ENCODE measurements at regions not wholly inside any gene's neighbourhood (a gene's known extent, or its start where the extent isn't known, plus 50 kb on each side); places are given as distances from the start of the nearest gene placed in this dataset.
A peak's percentile ranks its signal among the peaks of the same experiment; 100 is the strongest.

GRCh38 chr15:57823325-57823882 lies 116.9 kb downstream of the POLR2M start:
- DNase-seq (ENCODE audit: low read depth, low spot score): no peak

DNA sequence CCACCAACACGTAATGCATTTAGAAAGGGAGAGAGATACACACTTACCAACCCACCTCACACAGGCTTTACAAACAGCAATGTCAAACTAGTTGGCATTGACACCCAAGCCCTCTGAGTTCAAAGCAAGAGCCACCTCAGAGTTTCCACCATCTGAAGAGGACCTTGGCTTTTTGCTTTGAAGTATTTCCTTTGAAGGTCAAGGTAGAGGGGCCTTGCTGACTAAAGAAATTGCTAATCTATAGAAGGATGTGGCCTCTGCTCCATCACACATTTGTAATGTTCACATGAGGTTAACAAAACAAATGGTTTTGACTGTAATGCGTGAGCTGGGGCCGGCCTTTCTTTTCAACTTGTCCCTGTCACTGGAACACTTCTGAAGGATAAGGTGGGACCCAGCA lies 117.7 kb downstream of the POLR2M start:
- DNase-seq (ENCODE audit: low read depth, low spot score): no peak

DNA sequence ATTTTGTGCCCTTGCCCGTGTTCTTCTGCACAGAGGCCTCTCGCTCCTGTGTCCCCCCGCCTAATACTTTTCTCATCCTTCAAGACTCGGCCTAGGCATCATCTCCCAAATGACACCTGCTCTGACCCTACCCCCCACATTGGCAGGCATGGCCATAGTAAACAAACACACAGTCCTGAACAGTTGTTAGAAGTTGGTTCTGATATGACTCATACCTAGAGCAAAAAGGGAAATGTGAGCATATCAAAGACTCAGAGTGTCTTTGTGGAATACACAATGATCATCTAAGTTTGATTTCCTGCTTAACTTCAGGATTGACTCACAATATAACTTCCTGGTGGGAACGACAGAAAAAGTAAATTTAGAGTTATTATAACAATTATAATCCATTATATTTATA lies 120.5 kb downstream of the POLR2M start:
- peak; percentile 64 for DNase-seq (ENCODE audit: low read depth, low spot score)

DNA sequence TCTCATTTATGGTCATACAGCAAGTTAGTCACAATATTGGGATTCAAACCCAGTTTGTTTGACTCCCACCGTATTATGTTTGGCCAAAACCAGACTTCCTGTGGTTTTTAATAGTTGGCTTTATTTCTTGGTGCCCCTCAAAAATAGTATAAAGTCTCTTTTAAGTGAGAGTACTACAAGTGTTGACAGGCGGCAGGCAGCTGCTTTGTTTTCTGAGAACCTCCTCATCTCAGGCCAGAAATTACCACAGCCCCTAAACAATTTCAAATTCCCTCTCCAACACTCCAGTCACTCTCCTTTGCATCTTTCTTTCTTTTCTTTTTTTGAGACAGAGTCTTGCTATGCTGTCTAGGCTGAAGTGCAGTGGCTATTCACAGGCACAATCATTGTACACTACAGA lies 121.5 kb downstream of the POLR2M start:
- DNase-seq (ENCODE audit: low read depth, low spot score): no peak

GRCh38 chr15:57832183-57832582 lies 125.7 kb downstream of the POLR2M start:
- DNase-seq (ENCODE audit: low read depth, low spot score): no peak

DNA sequence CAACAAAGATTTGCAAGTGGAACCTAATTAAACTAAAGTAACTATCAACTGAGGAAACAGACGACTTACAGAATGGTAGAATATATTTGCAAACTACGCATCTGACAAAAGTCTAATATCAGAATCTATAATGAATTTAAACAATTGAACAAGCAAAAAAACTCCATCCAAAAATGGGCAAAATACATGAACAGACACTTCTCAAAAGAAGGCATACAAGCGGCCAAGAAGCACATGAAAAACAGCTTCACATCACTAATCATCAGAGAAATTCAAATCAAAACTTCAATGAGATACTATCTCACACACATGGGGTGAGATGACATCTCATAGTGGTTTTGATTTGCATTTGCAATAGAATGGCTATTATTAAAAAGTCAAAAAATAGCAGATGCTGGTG lies 128.6 kb downstream of the POLR2M start:
- DNase-seq (ENCODE audit: low read depth, low spot score): no peak

DNA sequence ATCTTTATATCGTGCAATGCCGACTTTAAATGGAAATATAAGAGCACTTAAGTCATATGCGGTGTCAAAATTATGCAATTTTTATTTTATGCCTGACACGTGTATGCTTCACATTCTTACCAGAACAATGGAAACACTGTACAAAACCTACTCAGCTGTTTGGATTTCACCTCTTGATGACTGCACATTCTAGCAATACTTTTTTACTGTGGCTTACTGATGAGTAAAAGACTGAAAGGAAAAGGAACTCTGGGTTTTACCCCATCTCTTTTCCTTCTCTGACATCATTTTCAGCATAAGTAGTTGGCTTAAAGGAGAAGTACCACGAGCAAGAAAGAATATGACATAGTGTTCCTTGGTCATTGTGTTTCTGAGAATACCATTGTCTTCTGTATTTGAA lies 142.8 kb downstream of the POLR2M start:
- DNase-seq (ENCODE audit: low read depth, low spot score): no peak

DNA sequence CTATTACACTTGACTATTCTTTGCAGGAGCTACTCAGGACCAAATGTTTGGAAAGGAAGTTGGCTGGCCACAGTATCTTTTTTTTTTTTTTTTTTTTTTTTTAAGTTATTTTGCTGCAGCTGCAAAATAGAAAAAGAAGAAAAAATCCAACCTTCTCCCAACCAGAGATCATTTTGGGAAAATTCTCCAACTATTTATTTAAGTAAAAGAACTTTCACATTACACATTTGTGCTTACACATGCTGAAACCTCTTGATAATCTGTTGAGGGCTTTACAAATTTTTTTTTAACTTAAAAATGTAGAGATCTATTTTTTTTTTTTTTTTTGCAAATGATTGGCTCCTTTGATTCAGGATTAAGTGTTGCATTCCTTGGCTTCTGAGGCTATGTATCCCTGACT lies 148.0 kb downstream of the POLR2M start:
- DNase-seq (ENCODE audit: low read depth, low spot score): no peak

GRCh38 chr15:57857871-57858270 lies 151.4 kb downstream of the POLR2M start:
- DNase-seq (ENCODE audit: low read depth, low spot score): no peak

DNA sequence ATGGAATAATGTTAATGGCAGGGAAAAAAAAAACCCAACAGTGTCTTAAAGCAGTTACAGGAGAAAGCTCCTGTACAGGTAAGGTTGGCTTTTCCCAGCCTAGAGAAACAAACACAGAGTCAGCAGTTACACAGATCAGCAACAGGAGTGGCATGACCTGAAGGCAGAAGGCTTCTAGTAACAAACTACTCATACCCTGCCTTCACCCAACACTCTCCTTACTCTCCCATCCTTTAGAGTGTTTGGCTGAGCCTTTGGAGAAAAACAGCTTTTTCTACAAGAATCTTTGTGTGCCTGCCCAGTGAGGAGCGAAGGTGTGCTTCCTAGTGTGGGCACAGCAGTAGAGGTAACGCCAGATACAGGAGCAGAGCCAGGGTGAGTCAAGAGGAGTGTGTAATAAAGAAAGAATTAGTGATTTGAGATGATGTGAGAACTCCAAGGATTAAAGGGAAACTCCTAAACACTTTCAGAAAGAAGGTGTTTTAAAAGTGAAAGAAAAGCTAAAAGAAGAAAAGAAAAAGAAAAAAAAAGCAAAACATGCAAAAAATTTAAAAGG lies 152.7 kb downstream of the POLR2M start:
- DNase-seq (ENCODE audit: low read depth, low spot score): no peak

DNA sequence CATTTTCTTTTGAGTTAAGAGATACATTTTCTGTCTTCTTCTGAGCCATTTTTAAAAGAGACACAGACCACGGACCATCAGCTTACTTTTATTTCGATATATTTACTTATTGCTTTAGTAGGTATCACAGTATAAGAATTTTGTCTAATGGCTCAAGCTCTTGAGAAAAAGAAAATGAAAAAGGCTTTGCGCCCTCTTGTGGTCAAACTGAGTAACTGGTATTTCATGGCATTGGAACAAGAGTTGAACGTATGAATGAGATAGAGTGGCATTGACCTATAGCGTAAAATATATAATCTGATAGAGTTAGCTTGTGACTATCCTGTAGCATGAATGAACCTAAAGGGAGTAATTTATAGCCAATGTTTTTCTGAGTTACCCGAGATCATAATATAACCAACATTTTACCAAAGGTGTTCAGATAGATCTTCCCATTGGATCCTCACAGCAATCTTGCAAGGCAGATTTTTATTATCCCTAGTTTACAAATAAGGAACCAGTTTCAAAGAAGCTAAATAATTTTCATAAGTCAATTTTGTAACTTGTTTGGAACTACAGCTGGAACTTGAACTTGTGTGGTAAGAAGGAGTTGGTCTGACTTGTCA lies 154.6 kb downstream of the POLR2M start:
- peak; percentile 36 for DNase-seq (ENCODE audit: low read depth, low spot score)

GRCh38 chr15:57861815-57862586 lies 155.5 kb downstream of the POLR2M start:
- DNase-seq (ENCODE audit: low read depth, low spot score): peak; percentile 45

GRCh38 chr15:57862761-57863160 lies 156.2 kb downstream of the POLR2M start:
- DNase-seq (ENCODE audit: low read depth, low spot score): no peak

DNA sequence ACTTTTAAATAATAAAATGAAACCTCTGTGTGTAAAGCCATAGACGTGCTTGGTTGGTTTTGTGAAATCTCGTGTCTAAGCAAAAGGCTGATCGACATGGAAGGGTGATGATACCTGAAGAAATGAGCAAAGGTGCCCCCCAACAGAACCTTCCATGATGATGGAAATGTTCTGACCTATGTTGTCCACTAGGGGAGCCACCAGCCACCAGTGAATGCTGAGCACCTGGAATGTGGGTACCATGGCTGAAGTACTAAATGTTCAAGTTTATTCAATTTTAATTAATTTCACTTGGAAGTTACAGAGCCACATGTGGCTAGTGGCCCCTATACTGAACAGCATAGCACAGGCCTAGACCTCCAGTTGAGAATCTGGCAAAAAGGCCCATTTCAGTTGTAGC lies 158.8 kb downstream of the POLR2M start:
- DNase-seq (ENCODE audit: low read depth, low spot score): no peak

DNA sequence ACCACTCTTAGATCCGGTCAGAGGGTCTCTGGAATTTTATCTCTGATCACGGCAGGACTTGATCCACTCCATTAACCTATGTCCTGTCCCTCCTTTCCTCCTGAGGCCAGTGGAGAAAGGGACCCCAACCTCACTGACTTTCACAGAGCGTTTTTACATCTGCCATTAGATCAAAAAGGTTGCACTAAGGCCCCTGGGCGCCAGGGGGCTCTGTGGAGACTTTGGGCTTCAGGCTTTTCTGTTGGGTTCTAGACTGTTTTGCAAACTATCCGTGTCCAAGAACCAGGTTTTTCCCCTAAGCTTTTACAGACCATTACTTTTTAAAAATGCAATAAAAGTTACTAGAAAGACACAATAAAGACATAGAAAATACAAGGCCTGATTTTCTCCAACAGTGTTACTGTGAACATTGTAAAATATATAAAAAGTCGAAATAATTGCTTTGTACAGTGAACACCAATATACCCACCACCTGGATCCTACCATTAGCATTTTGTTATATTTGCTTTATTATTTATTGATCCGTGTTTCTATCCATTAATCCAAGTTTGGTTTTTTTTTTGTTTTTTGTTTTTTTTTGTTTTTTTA lies 159.7 kb downstream of the POLR2M start:
- DNase-seq (ENCODE audit: low read depth, low spot score): peak; percentile 13

GRCh38 chr15:57867970-57868798 lies 161.7 kb downstream of the POLR2M start:
- DNase-seq (ENCODE audit: low read depth, low spot score): no peak

- DNase-seq (ENCODE audit: low read depth, low spot score): no peak
Measured at GRCh38 chr15:57870667-57871066, 164.2 kb downstream of the POLR2M start.

- no peak for DNase-seq (ENCODE audit: low read depth, low spot score)
Measured at GRCh38 chr15:57872281-57873030, 165.9 kb downstream of the POLR2M start.

- DNase-seq (ENCODE audit: low read depth, low spot score): peak; percentile 44
Measured at GRCh38 chr15:57873564-57874209, 167.2 kb downstream of the POLR2M start.

DNA sequence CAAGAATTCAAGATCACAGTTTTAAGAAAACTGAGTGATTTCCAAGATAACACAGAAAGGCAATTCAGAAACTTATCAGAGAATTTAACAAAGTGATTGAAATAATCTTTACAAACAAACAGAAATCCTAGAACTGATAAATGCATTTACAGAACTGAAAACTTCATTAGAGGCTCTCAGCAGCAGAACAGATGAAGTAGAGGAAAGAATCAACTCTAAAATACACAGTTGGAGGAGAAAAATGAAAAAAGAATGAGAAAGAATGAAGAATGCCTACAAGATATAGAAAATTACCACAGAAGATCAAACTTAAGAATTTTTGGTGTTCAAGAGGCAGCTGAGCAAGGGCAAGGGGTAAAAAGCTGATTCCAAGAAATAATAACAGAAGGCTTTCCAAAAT lies 168.8 kb downstream of the POLR2M start:
- DNase-seq (ENCODE audit: low read depth, low spot score): no peak

Measured in pulmonary artery endothelial cell (primary cell).